Stimulated activated naive CD4-positive, alpha-beta T cell treated with Interleukin-2 at 50 U/mL for 16 hours (primary cell): ENCODE measurements at regions not wholly inside any gene's neighbourhood (a gene's known extent, or its start where the extent isn't known, plus 50 kb on each side); places are given as distances from the start of the nearest gene placed in this dataset.

Source experiments
- DNase-seq: peaks from one replicate; lab custom pipeline; 2025; lab: John Stamatoyannopoulos, UW

GRCh38 chr22:47394504-47395440 lies 632.3 kb downstream of the TBC1D22A start:
- DNase-seq, result no peak

- DNase-seq, result no peak
Measured at GRCh38 chr22:47393191-47393590, 630.7 kb downstream of the TBC1D22A start.

- no peak for DNase-seq
Measured at GRCh38 chr22:47392729-47393128, 630.3 kb downstream of the TBC1D22A start.

GRCh38 chr22:47392054-47392347 lies 629.6 kb downstream of the TBC1D22A start:
- DNase-seq, result no peak

GRCh38 chr22:47391169-47392053 lies 629.0 kb downstream of the TBC1D22A start:
- no peak for DNase-seq

- no peak for DNase-seq
Measured at GRCh38 chr22:47390026-47390970, 627.8 kb downstream of the TBC1D22A start.

GRCh38 chr22:47389201-47389600 lies 626.8 kb downstream of the TBC1D22A start:
- no peak for DNase-seq

- no peak for DNase-seq
Measured at GRCh38 chr22:47388778-47389177, 626.3 kb downstream of the TBC1D22A start.

GRCh38 chr22:47388331-47388730 lies 625.9 kb downstream of the TBC1D22A start:
- DNase-seq, result no peak

GRCh38 chr22:47386812-47387510 lies 624.5 kb downstream of the TBC1D22A start:
- DNase-seq, result no peak

- no peak for DNase-seq
Measured at GRCh38 chr22:47384977-47385376, 622.5 kb downstream of the TBC1D22A start.

GRCh38 chr22:47382164-47382890 lies 619.9 kb downstream of the TBC1D22A start:
- DNase-seq, result no peak

GRCh38 chr22:47381240-47381639 lies 618.8 kb downstream of the TBC1D22A start:
- DNase-seq, result no peak

- no peak for DNase-seq
Measured at GRCh38 chr22:47380692-47381091, 618.2 kb downstream of the TBC1D22A start.

- DNase-seq, result no peak
Measured at GRCh38 chr22:47379037-47379436, 616.6 kb downstream of the TBC1D22A start.

GRCh38 chr22:47377926-47378560 lies 615.6 kb downstream of the TBC1D22A start:
- no peak for DNase-seq

- DNase-seq, result no peak
Measured at GRCh38 chr22:47376901-47377505, 614.6 kb downstream of the TBC1D22A start.

GRCh38 chr22:47376322-47376700 lies 613.9 kb downstream of the TBC1D22A start:
- no peak for DNase-seq

- DNase-seq, result no peak
Measured at GRCh38 chr22:47375621-47376321, 613.3 kb downstream of the TBC1D22A start.
